DND-41 (cell line): ENCODE measurements at regions not wholly inside any gene's neighbourhood (a gene's known extent, or its start where the extent isn't known, plus 50 kb on each side); places are given as distances from the start of the nearest gene placed in this dataset.

Experiments
- EZH2 ChIP-seq: IDR thresholded peaks from 3 replicates; pipeline ENCODE4 v1.6.1; 2012; ENCODE audit warnings: borderline replicate concordance, low read depth, mild to moderate bottlenecking, moderate library complexity, low read length, inconsistent platforms; ENCODE audit not compliant: severe bottlenecking
- TF ChIP-seq, protein P1 (sequence below): IDR thresholded peaks from 2 replicates; pipeline ENCODE4 v1.5.1; 2012; ENCODE audit warnings: borderline replicate concordance, low read length, moderate library complexity, mild to moderate bottlenecking; ENCODE audit not compliant: poor library complexity, severe bottlenecking; ENCODE audit errors: extremely low read depth

DNA sequence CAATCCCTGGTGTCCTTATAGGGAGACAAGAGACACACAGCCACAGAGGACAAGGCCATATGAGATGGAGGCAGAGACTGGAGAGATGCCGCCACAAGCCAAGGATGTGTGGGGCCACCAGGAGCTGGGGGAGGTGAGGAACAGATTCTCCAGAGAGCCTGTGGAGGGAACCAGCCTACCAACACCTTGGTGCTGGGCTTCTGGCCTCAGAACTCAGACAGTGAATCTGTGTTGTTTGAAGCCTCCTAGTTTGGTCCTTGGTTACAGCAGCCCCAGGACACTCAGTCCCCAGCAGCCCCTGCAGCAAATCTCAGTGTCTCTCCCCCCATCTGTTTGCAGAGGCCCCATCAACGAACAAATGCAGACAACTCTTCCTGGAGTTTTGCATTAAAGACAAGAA is 73.2 kb upstream of the BHLHE23 start:
- TF ChIP-seq EZH2, result no peak
- TF ChIP-seq, protein P1, sequence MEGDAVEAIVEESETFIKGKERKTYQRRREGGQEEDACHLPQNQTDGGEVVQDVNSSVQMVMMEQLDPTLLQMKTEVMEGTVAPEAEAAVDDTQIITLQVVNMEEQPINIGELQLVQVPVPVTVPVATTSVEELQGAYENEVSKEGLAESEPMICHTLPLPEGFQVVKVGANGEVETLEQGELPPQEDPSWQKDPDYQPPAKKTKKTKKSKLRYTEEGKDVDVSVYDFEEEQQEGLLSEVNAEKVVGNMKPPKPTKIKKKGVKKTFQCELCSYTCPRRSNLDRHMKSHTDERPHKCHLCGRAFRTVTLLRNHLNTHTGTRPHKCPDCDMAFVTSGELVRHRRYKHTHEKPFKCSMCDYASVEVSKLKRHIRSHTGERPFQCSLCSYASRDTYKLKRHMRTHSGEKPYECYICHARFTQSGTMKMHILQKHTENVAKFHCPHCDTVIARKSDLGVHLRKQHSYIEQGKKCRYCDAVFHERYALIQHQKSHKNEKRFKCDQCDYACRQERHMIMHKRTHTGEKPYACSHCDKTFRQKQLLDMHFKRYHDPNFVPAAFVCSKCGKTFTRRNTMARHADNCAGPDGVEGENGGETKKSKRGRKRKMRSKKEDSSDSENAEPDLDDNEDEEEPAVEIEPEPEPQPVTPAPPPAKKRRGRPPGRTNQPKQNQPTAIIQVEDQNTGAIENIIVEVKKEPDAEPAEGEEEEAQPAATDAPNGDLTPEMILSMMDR, result no peak
